ENCODE measurements at regions not wholly inside any gene's neighbourhood (a gene's known extent, or its start where the extent isn't known, plus 50 kb on each side); places are given as distances from the start of the nearest gene placed in this dataset.
A peak's percentile ranks its signal among the peaks of the same experiment; 100 is the strongest.

DNA sequence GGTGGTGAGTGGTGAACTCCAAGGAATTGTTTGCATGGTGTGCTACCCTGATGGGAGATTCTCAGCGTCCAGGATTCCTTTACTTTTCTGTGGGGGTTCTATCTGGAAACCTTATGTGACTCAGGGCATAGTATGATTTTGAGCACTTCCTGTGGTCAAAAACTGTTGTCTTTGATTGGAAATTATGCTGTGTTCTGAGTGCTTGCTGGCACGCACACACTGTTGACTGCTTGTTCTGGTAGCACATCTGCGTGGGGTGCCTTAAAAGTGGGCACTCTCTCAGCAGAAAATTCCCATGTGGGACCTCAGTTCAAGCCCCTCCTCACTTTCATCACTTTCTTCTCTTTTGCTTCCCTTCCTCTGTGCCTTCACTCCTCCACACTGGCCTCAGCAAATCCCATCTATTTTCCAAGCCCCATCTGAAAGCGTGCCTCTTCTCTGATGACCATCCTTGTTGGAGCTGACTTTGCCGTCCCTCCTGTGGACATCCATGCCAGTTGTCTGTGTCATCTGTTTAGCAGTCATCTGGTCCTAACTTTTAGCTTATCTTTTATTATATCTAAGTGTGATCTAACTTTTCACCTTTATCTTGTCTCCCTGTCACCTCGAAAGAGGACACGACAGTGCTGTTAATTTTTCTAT lies 56.4 kb upstream of the NPAS1 start:
- no peak for DNase-seq
- in situ Hi-C loops (cut with MboI; ENCODE audit: low pct_unique_long_range_greater_than_20kb, low sequenced_read_pairs): no loop called here

DNA sequence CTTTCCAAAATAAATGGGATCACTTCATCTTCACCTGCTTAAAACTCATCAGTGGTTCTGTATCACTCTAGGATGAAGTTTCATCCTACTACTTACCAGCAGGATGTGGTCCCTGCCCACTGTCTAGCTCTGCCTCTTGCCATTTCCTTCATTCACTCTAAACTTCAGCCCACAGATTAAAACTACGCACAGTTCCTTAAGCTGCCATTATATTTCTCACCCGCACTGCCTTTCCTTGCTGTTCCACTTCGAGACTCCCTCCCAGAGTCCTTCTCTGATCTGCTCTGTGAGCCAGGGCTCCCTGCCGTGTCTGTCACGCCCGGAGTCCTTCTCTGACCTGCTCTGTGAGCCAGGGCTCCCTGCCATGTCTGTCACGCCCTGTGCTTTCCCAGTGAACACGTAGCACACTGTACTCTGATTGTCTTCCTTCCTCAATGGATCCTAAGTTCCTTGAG lies 52.0 kb upstream of the NPAS1 start:
- in situ Hi-C loops (cut with MboI; ENCODE audit: low pct_unique_long_range_greater_than_20kb, low sequenced_read_pairs): no loop called here
- peak; percentile 78 for DNase-seq

Data from KBM-7 (cell line).